Naive B cell (primary cell): ENCODE measurements at regions not wholly inside any gene's neighbourhood (a gene's known extent, or its start where the extent isn't known, plus 50 kb on each side); places are given as distances from the start of the nearest gene placed in this dataset.

Experiments used
- ATAC-seq, 2 donors: fragments of 150-1000 bp; cut with Tn5 transposase; 2 replicates each; pipeline ENCODE4 v1.10.0; 2021; ENCODE audit warnings: low read depth in 2 of 2, mild to moderate bottlenecking in 2 of 2, moderate library complexity in 2 of 2
- DNase-seq: peaks from one replicate; pipeline ENCODE4 v3.0.0; 2022
- H3K27ac Mint-ChIP-seq, 6 donors: one replicate each; pipeline ENCODE4 v1.8.0; 2020 to 2022; ENCODE audit warnings: mild to moderate bottlenecking in 6 of 6, mixed read lengths in 6 of 6, moderate library complexity in 5 of 6, inconsistent platforms in 2 of 6
- H3K27me3 Mint-ChIP-seq, 3 donors: one replicate each; pipeline ENCODE4 v1.8.0; 2021 to 2022; ENCODE audit warnings: mixed read lengths in 3 of 3, mild to moderate bottlenecking in 1 of 3
- H3K36me3 Mint-ChIP-seq, 2 donors: one replicate each; pipeline ENCODE4 v1.8.0; 2020 to 2022; ENCODE audit warnings: mixed read lengths in 2 of 2, inconsistent platforms in 1 of 2, mild to moderate bottlenecking in 1 of 2
- H3K4me1 Mint-ChIP-seq, 3 donors: one replicate each; pipeline ENCODE4 v1.8.0; 2020 to 2022; ENCODE audit warnings: mixed read lengths in 3 of 3, inconsistent platforms in 1 of 3, mild to moderate bottlenecking in 1 of 3, moderate library complexity in 1 of 3
- H3K4me3 Mint-ChIP-seq, 8 donors: one replicate each; pipeline ENCODE4 v1.8.0; 2020 to 2022; ENCODE audit warnings: mild to moderate bottlenecking in 8 of 8, mixed read lengths in 8 of 8, moderate library complexity in 8 of 8, inconsistent platforms in 2 of 8
- H3K9me3 Mint-ChIP-seq, 7 donors: one replicate each; pipeline ENCODE4 v1.8.0; 2020 to 2022; ENCODE audit warnings: mixed read lengths in 7 of 7, mild to moderate bottlenecking in 5 of 7, inconsistent platforms in 2 of 7, moderate library complexity in 1 of 7

DNA sequence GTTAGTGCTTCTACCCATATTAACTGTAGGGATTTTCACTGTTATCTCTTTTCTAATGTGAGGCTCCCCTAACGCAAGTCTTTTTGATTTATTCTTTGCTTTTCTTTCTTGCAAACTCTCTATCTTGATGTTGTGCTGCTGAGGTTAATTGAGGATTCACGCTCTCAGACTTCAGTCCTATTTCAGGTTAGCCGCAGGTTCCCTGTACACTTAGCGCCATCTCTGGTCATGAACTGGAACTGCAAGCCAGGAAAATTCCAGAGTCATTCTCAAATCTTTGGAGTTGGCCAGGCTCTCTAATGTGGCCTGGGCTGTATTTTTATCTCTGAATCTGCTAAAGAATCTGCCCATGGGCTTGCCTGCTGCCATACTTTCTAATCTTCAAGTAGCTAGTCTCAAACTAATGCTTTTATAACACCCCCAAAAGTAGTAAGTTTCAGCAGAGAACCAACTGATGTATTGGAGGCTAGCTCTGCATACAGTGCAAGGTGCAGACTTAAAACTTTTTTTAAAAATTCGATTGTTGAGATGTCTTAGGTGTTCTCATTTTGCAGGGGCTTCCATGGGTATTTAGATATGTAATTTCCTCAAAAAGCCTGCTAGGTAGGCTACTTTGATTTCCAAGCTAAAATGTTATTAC lies 91.1 kb upstream of the OPRM1 start:
- H3K27ac Mint-ChIP-seq = no peak overlapping the region
- H3K27me3 Mint-ChIP-seq = peaks cover 0 to 10% (median 7%) of the 10 kb centered on the region in 3 donors
- peaks cover 0 to 3% (median 0%) of the 10 kb centered on the region in 7 donors for H3K9me3 Mint-ChIP-seq
- H3K4me1 Mint-ChIP-seq = no peaks in the 10 kb centered on the region
- H3K4me3 Mint-ChIP-seq = no peak overlapping the region
- ATAC-seq (no peak), DNase-seq (no peak)
- H3K36me3 Mint-ChIP-seq = no peaks in the 10 kb centered on the region

DNA sequence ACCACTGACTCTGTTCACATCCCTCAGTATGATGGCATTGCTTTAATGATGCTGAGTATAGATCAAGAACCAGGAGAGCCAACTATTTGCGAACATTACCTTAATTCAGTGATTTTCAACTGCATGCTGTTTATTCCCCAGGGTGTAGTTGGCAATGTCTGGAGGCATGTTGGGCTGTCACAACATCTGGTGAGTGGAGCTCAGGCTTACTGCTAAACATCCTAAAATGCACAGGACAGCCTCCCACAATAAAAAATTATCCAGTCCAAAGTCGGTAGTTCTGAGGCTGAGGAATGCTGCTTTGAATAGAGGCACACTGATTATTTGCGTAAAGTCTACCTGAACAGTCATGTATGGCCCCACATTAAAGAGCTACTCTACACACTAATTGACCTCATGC lies 94.8 kb upstream of the OPRM1 start:
- no peaks in the 10 kb centered on the region for H3K4me1 Mint-ChIP-seq
- DNase-seq = no peak
- no peak overlapping the region for H3K4me3 Mint-ChIP-seq
- no peak overlapping the region for H3K27ac Mint-ChIP-seq
- ATAC-seq = no peak
- peaks cover 0 to 3% (median 0%) of the 10 kb centered on the region in 7 donors for H3K9me3 Mint-ChIP-seq
- peaks cover 0 to 10% (median 0%) of the 10 kb centered on the region in 3 donors for H3K27me3 Mint-ChIP-seq
- no peaks in the 10 kb centered on the region for H3K36me3 Mint-ChIP-seq

DNA sequence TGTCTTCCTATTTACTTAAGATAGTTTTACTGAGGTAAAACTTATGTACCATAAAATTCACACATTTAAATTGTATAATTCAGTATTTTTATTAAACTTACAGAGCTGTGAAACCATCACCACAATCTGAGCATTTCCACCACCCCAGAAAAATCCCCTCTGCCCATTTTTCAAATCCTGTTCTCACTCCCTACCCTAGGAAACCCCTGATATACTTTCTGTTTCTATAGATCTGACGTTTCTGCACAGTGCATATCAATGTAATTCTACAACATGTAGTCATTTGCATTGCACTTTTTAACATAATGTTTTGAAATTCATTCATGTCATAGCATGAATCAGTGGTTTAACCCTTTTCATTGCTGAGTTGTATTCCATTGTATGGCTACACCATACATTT lies 96.7 kb upstream of the OPRM1 start:
- Mint-ChIP-seq H3K36me3 (no peaks in the 10 kb centered on the region), H3K27ac (no peak overlapping the region), H3K27me3 (peaks cover 0 to 10% (median 0%) of the 10 kb centered on the region in 3 donors), H3K4me1 (no peaks in the 10 kb centered on the region), H3K9me3 (peaks cover 0 to 5% (median 2%) of the 10 kb centered on the region in 7 donors), H3K4me3 (no peak overlapping the region)
- DNase-seq = no peak
- no peak for ATAC-seq

DNA sequence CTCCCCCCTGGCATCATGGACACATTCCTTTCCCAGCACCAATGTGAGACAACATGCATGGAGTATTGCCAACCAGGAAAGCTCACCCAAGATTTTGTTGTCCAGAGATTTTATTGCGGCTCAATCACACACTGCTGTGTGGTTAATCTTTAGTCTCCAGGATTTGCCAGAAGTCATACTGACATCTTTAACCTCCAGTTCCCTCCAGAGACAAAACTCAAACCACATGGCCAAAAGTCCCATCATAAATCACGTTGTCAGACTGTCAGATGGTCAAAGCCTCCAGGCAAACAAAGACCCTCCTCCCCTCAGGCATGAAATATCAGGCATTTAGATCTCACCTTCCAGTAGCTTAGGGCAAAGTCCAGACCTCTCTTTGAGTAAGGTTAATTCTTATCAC lies 97.3 kb upstream of the OPRM1 start:
- no peak overlapping the region for H3K4me3 Mint-ChIP-seq
- DNase-seq = no peak
- H3K9me3 Mint-ChIP-seq = peaks cover 0 to 9% (median 2%) of the 10 kb centered on the region in 7 donors
- no peaks in the 10 kb centered on the region for H3K4me1 Mint-ChIP-seq
- ATAC-seq = no peak
- H3K36me3 Mint-ChIP-seq = no peaks in the 10 kb centered on the region
- H3K27ac Mint-ChIP-seq = no peak overlapping the region
- peaks cover 0 to 10% (median 0%) of the 10 kb centered on the region in 3 donors for H3K27me3 Mint-ChIP-seq

DNA sequence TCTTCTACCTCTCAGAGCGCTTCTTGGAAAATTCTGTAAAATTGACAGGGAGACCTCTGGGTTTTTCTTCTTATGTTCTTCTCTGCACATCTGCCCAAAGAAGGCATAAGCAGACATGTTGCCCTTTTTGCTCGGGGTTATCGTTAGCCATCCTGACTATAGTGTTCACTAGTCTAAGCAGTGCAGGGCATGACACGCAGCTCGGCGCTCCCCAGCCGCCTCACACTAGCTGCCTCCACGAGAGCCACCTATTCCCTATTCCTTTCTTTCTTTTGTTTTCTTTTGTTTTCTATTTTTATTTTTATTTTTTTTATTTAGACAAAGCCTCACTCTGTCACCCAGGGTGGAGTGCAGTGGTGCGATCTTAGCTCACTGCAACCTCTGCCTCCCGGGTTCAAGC lies 100.2 kb upstream of the OPRM1 start:
- ATAC-seq = no peak
- H3K9me3 Mint-ChIP-seq = peaks cover 0 to 19% (median 6%) of the 10 kb centered on the region in 7 donors
- H3K27me3 Mint-ChIP-seq = no peaks in the 10 kb centered on the region
- no peaks in the 10 kb centered on the region for H3K36me3 Mint-ChIP-seq
- no peak overlapping the region for H3K4me3 Mint-ChIP-seq
- H3K4me1 Mint-ChIP-seq = no peaks in the 10 kb centered on the region
- DNase-seq = no peak
- H3K27ac Mint-ChIP-seq = no peak overlapping the region

DNA sequence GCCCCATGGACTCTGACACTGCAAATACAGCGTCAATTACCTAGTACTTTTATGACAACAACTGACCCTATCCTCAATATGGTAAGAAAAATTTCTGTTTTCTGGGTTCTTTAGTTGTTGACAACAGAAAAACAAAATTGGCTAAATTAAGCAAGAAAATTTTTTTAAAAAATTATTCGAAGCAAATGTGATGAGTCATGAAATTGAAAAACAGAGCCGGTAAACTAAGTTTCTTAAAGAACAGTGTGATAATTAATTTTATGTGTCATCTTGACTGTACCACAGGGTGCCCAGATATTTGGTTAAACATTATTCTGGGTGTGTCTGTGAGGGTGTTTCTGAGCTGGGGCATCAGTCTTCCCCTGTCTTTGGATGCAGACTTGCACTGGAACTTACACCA lies 107.6 kb upstream of the OPRM1 start:
- Mint-ChIP-seq H3K4me1 (no peaks in the 10 kb centered on the region), H3K9me3 (peaks cover 0 to 11% (median 4%) of the 10 kb centered on the region in 7 donors), H3K27me3 (no peaks in the 10 kb centered on the region), H3K27ac (no peak overlapping the region), H3K4me3 (no peak overlapping the region), H3K36me3 (no peaks in the 10 kb centered on the region)
- DNase-seq = no peak
- no peak for ATAC-seq

DNA sequence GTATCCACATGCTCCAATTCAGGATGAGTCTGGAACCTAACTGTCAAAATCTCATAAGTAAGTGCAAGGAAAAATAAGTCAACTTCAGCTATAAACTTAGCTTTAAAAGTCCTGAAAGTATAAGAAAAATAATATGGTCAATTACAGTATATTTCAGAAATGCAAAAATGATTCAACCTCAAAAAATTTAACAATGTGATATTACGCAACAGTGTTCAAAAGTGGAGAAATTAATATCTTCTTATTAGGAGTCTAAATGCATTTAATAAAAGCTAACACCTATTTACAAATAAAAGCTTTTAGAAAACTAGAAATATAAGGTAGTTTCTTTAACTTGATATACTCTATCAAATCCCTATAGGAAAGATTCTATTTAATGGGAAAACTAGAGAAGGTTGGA lies 111.2 kb upstream of the OPRM1 start:
- Mint-ChIP-seq H3K27ac (no peak overlapping the region), H3K4me3 (no peak overlapping the region), H3K4me1 (no peaks in the 10 kb centered on the region), H3K36me3 (no peaks in the 10 kb centered on the region), H3K27me3 (peaks cover 0 to 5% (median 0%) of the 10 kb centered on the region in 3 donors), H3K9me3 (peaks cover 0 to 12% (median 5%) of the 10 kb centered on the region in 7 donors)
- DNase-seq = no peak
- no peak for ATAC-seq

DNA sequence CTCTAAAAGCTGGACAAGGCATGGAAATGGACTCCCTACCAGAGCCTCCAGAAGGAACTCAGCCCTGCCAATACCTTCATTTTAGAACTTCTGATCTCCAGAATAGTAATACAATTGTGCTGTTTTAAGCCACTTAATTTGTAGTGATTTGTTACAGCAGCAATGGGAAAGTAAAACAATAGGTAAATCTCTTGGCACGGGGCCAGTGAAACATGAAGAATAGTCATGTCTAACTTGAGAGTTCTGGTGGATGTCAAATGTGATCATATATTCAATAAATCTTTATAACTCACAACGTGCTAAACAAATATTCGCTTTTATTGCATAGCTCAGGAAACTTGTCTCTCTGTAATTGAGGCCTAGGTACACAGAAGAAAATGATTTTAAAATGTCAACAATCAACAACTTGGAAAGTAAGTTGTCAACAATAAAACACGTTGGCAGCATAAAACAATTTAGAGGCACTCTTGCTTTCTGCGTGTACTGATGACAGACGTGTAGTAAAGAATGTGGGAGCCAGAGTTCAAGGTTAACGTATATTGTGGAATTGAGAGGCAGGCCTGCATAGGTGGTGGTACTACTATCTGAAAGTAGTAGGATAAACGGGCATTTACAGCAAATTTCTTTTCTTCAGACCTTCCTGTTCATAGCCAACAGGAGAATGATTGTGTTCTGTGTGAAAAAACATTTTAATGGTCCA lies 140.5 kb upstream of the OPRM1 start:
- Mint-ChIP-seq H3K9me3 (peaks cover 0 to 15% (median 2%) of the 10 kb centered on the region in 7 donors), H3K27me3 (no peaks in the 10 kb centered on the region), H3K4me1 (no peaks in the 10 kb centered on the region), H3K36me3 (no peaks in the 10 kb centered on the region), H3K4me3 (no peak overlapping the region), H3K27ac (no peak overlapping the region)
- ATAC-seq (no peak), DNase-seq (no peak)

DNA sequence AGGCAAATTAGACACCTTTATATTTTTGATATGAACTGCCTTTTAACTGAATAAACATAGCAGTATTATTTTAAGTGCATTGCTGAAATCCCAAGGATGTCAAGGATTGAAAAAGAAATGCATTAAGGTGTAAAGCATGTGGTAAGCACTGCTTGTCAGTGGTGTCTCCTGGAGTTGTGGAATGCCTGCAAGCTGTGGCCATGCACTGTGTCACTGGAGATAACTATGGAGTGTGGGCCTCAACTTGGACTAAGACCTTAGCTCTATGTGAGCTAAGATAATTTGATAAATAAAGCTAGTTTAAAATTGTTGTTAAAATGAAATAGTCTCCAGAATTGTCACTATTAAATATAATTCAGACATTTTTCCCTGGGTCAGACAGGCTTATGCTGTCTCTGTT lies 156.6 kb upstream of the OPRM1 start:
- Mint-ChIP-seq H3K36me3 (no peaks in the 10 kb centered on the region), H3K27me3 (no peaks in the 10 kb centered on the region)

DNA sequence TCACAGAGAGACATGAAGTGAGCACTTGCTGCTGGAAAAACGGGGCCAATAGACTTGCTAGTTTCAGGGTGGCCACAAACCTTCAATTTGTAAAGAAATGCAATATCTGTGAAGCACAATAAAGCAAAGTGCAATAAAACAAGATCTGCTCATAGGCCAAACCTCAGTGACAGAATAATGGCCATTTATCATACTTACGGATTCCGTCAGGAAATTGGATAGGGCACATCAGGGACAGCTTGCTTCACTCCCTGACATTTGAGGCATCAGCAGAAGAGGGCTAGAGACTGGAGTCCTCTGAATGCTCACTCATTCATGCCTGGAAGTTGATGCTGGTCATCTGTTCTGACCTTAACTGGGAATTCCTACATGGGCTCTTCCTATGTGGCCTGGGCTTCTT lies 165.5 kb upstream of the OPRM1 start:
- Mint-ChIP-seq H3K9me3 (peaks cover 1 to 13% (median 5%) of the 10 kb centered on the region in 7 donors), H3K27me3 (no peaks in the 10 kb centered on the region), H3K4me1 (no peaks in the 10 kb centered on the region), H3K27ac (no peak overlapping the region), H3K36me3 (no peaks in the 10 kb centered on the region), H3K4me3 (no peak overlapping the region)
- no peak for ATAC-seq
- no peak for DNase-seq

More for the DNA sequence above, 156.6 kb upstream of the OPRM1 start:
- Mint-ChIP-seq H3K4me3 (no peak overlapping the region), H3K9me3 (peaks cover 1 to 7% (median 4%) of the 10 kb centered on the region in 7 donors), H3K27ac (no peak overlapping the region), H3K4me1 (no peaks in the 10 kb centered on the region)
- DNase-seq (no peak), ATAC-seq (no peak)

DNA sequence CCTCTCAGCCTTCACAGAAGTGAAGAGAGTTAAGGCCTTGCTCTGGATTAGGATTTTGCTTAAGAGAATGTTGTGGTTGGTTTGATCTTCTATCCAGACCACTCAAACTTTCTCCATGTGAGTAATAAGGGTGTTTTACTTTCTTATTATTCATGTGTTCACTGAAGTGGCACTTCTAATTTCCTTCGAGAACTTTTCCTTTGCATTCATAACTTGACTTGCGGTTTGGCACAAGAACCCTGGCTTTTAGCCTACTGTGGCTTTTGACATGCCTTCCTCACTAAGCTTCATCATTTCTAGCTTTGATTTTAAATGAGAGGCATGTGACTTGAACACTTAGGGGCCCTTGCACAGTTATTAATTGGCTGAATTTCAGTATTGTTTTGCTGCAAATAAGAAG lies 166.1 kb upstream of the OPRM1 start:
- Mint-ChIP-seq H3K9me3 (peaks cover 1 to 17% (median 9%) of the 10 kb centered on the region in 7 donors), H3K27me3 (no peaks in the 10 kb centered on the region), H3K4me1 (no peaks in the 10 kb centered on the region), H3K4me3 (no peak overlapping the region), H3K36me3 (no peaks in the 10 kb centered on the region), H3K27ac (no peak overlapping the region)
- DNase-seq = no peak
- ATAC-seq = no peak

DNA sequence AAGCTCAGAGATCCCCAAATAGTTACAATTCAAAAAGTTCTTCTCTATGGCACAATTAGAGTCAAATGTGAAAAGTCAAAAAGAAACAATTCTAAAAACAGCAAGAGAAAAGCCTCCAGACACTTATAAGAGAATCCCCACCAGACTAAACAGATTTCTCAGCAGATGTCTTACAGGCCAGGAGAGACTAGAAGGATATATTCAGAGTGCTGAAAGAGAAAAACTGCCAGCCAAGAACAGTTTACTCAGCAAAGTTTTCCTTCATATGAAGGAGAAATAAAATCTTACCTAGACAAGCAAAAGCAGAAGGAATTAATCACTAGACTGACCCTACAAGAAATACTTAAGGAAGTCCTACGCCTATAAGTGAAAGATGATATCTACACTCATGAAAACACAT lies 176.1 kb upstream of the OPRM1 start:
- Mint-ChIP-seq H3K4me1 (no peaks in the 10 kb centered on the region), H3K27me3 (no peaks in the 10 kb centered on the region), H3K4me3 (no peak overlapping the region), H3K27ac (no peak overlapping the region), H3K9me3 (peaks cover 0 to 11% (median 3%) of the 10 kb centered on the region in 7 donors), H3K36me3 (no peaks in the 10 kb centered on the region)
- ATAC-seq (no peak), DNase-seq (no peak)

DNA sequence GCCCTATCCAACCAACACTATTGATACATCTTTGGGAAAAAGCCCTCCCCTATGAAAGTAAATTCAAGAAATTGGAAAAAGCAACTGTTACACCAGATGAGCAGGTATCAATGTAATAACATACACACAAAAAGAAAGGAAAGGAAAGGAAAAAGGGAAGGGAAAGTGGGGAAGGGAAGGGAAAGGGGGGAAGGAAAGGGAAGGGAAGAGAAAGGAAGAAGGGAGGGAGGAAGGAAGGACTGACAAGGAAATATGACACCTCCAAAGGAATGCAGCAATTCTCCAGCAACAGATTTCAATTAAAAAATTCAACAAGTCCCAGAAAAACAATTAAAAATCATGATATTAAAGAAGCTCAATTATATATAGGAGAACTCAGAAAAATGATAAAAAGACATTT lies 176.9 kb upstream of the OPRM1 start:
- no peak overlapping the region for H3K4me3 Mint-ChIP-seq
- no peaks in the 10 kb centered on the region for H3K4me1 Mint-ChIP-seq
- no peaks in the 10 kb centered on the region for H3K36me3 Mint-ChIP-seq
- no peak overlapping the region for H3K27ac Mint-ChIP-seq
- peaks cover 0 to 11% (median 2%) of the 10 kb centered on the region in 7 donors for H3K9me3 Mint-ChIP-seq
- DNase-seq (no peak), ATAC-seq (no peak)
- H3K27me3 Mint-ChIP-seq = no peaks in the 10 kb centered on the region

DNA sequence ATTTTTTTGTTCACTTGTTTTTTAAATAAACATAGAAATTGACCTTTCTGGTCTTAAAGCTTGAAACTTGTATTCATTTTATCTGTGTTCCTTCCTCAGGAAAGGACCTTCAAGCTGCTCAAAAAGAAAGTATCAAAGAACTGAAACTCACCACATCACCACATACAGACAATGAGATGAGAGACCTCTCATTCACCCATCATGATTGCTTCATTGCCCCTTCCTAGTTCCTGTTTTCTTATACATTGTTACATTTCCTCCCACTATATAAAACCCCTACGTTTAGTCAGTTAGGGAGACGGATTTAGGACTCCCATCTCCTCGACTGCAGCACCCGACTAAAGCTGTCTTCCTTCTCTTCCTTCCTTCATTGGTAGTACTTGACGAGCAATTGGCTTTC lies 180.5 kb upstream of the OPRM1 start:
- no peak overlapping the region for H3K27ac Mint-ChIP-seq
- H3K4me3 Mint-ChIP-seq = no peak overlapping the region
- DNase-seq (no peak), ATAC-seq (no peak)
- H3K9me3 Mint-ChIP-seq = peaks cover 0 to 15% (median 7%) of the 10 kb centered on the region in 7 donors
- no peaks in the 10 kb centered on the region for H3K36me3 Mint-ChIP-seq
- H3K4me1 Mint-ChIP-seq = no peaks in the 10 kb centered on the region
- H3K27me3 Mint-ChIP-seq = no peaks in the 10 kb centered on the region
